ENCODE measurements at regions not wholly inside any gene's neighbourhood (a gene's known extent, or its start where the extent isn't known, plus 50 kb on each side); places are given as distances from the start of the nearest gene placed in this dataset.

GRCh38 chr7:25494896-25495295 lies 266.6 kb upstream of the NPVF start:
- TF ChIP-seq CTCF (IDR thresholded peaks at IDR 0.05 in 4 of 5, conservative IDR thresholded peaks at IDR 0.05 in 1 of 5) (no peak), POLR2A (IDR thresholded peaks at IDR 0.05) (no peak)

All from gastrocnemius medialis (tissue), 4 donors.